HEK293T (cell line): ENCODE measurements at regions not wholly inside any gene's neighbourhood (a gene's known extent, or its start where the extent isn't known, plus 50 kb on each side); places are given as distances from the start of the nearest gene placed in this dataset.

Experiments
- SP1 ChIP-seq: fragments of 450-650 bp; IDR thresholded peaks from 2 replicates; pipeline ENCODE4 v1.6.1; 2017
- SUZ12 ChIP-seq: fragments of 450-650 bp; IDR thresholded peaks from 2 replicates; pipeline ENCODE4 v1.6.1; 2016; ENCODE audit warnings: mild to moderate bottlenecking

GRCh38 chr9:119026120-119026519 is 343.1 kb downstream of the BRINP1 start:
- no peak for TF ChIP-seq SP1
- TF ChIP-seq SUZ12 = no peak
